ENCODE measurements at regions not wholly inside any gene's neighbourhood (a gene's known extent, or its start where the extent isn't known, plus 50 kb on each side); places are given as distances from the start of the nearest gene placed in this dataset.

DNA sequence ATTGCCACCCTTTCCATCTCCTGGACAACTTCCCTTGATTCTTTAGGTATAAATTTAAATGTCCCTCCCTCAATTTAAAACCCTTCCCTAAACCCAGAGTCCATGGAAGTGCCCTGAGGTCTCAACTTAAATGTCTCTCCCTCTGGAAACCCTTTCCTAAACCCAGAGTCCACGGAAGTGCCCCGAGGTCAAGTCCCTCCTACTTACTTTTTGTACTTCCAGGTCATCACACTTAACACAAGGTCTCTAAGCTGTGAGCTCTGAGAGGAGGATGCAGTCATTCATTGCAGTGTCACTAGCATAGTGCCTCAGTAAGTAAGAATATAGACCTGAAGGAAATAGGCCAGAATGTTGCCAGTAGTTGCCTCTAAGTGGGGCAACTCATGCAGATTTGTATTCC lies 78.2 kb upstream of the BNC1 start:
- no peak for TF ChIP-seq CTCF (IDR thresholded peaks at IDR 0.05; ENCODE audit: low read depth, low read length, missing control alignments)
- H3K4me3 ChIP-seq (ENCODE audit: low read depth, low read length) = no peak overlapping the region
- DNase-seq (ENCODE audit: low read depth) = no peak

- TF ChIP-seq CTCF (IDR thresholded peaks at IDR 0.05; ENCODE audit: low read depth, low read length, missing control alignments) = no peak
- H3K4me3 ChIP-seq (ENCODE audit: low read depth, low read length) = no peak overlapping the region
- no peak for DNase-seq (ENCODE audit: low read depth)
These were observed 80.0 kb upstream of the BNC1 start for GRCh38 chr15:83364501-83364900.

DNA sequence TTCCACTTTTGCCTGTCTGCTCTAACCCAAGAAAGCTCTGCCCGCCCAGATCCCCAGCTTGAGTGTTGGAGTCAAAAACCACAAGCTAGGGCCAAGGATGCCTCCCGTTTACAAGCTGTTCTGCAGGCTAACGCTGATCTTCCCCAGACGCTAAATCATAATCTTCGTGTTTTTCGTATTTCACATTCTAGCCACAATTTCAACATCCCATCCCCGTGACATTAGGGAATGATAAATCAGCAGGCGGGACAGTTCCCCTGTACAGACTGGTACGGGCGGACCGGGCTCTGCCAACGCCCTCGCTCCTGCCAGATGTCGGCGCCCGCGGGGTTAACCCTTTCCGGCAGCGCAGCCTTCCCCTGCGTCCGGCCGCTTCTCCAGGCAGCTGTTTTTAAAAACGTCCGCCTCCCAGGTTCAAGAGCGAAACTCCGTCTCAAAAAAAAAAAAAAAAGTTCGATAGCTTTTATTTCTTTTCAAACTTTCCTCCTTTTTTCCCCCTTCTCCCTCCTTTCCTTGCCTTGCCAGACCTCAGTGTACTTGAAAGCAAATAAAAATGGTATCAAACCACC lies 81.0 kb upstream of the BNC1 start:
- DNase-seq (ENCODE audit: low read depth) = no peak
- no peak for TF ChIP-seq CTCF (IDR thresholded peaks at IDR 0.05; ENCODE audit: low read depth, low read length, missing control alignments)
- H3K4me3 ChIP-seq (ENCODE audit: low read depth, low read length) = no peak overlapping the region

DNA sequence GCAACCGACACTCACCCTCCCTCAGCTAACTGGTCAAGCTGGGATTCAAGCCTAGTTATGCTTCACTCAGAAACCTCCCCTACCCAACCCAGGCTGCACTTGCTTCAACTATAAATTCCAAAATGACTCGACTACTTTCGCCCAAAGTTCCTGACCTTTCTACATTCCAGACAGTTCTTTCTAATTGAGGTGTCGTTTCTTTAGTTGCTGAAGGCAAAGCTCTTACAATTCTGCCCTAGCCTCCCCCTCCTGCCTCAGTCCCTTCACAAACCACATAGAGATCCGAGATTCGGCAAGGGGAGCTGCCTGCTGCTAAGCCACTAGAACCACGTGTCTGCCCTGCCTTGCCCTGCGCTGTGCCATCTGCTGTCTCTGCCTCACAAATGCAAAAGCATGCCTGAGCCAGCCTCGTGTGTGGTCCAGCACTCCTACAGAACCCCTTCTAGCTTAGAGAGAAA lies 74.7 kb upstream of the SH3GL3 start:
- no peak overlapping the region for H3K4me3 ChIP-seq (ENCODE audit: low read depth, low read length)
- no peak for DNase-seq (ENCODE audit: low read depth)
- TF ChIP-seq CTCF (IDR thresholded peaks at IDR 0.05; ENCODE audit: low read depth, low read length, missing control alignments) = no peak

GRCh38 chr15:83378921-83379578 lies 68.1 kb upstream of the SH3GL3 start:
- no peak for DNase-seq (ENCODE audit: low read depth)
- no peak overlapping the region for H3K4me3 ChIP-seq (ENCODE audit: low read depth, low read length)
- no peak for TF ChIP-seq CTCF (IDR thresholded peaks at IDR 0.05; ENCODE audit: low read depth, low read length, missing control alignments)

- no peak for DNase-seq (ENCODE audit: low read depth)
- TF ChIP-seq CTCF (IDR thresholded peaks at IDR 0.05; ENCODE audit: low read depth, low read length, missing control alignments) = no peak
- no peak overlapping the region for H3K4me3 ChIP-seq (ENCODE audit: low read depth, low read length)
These were observed 67.6 kb upstream of the SH3GL3 start for GRCh38 chr15:83379579-83379959.

GRCh38 chr15:83380059-83380458 lies 67.1 kb upstream of the SH3GL3 start:
- H3K4me3 ChIP-seq (ENCODE audit: low read depth, low read length) = no peak overlapping the region
- DNase-seq (ENCODE audit: low read depth) = no peak
- TF ChIP-seq CTCF (IDR thresholded peaks at IDR 0.05; ENCODE audit: low read depth, low read length, missing control alignments) = no peak

All from GM12864 (cell line).